Transverse colon (tissue), 3 donors: ENCODE measurements at regions not wholly inside any gene's neighbourhood (a gene's known extent, or its start where the extent isn't known, plus 50 kb on each side); places are given as distances from the start of the nearest gene placed in this dataset.

Experiments used
- CTCF ChIP-seq, 5 experiments: fragments of 200-600 bp in 3 of 5; fragments of 450-650 bp in 2 of 5; sonication (generic) in 3 of 5; IDR thresholded peaks; 1 replicate in 2 of 5; 2 replicates in 3 of 5; pipeline ENCODE4 v1.5.1; 2016 to 2017; ENCODE audit warnings: antibody characterized with exemption in 5 of 5, inconsistent platforms in 3 of 5, mild to moderate bottlenecking in 2 of 5, moderate library complexity in 1 of 5
- EP300 ChIP-seq: sonication (generic); formaldehyde crosslinking; IDR thresholded peaks from one replicate; pipeline ENCODE4 v1.6.1; 2017; ENCODE audit warnings: antibody characterized with exemption, low read depth

DNA sequence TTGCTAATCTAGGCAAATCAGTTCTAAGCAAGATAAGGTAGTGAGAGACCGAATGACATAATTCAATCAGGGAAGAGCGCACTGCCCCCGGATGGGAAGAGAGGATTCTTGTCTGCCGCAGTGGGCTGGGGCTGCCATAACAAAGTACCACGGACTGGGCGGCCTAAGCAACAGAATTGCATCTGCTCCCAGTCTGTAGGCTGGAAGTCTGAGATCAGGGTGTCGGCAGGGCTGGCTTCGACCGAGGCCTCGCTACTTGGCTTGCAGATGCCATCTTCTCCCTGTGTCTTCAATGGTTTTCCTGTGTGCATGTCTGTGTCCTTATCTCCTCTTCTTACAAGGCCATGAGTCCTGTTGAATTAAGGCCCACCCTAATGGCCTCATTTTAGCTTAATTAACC is 59.7 kb upstream of the TMEM72 start:
- TF ChIP-seq CTCF (IDR thresholded peaks at IDR 0.05) (no peak), EP300 (no peak)
